ENCODE measurements at regions not wholly inside any gene's neighbourhood (a gene's known extent, or its start where the extent isn't known, plus 50 kb on each side); places are given as distances from the start of the nearest gene placed in this dataset.

- DNase-seq (ENCODE audit: low spot score) = no peak
Measured at GRCh38 chr1:219523411-219523810, 89.5 kb downstream of the ZC3H11B start.

- DNase-seq (ENCODE audit: low spot score) = no peak
Measured at GRCh38 chr1:219521325-219521724, 91.6 kb downstream of the ZC3H11B start.

- DNase-seq (ENCODE audit: low spot score) = no peak
Measured at GRCh38 chr1:219520241-219520640, 92.7 kb downstream of the ZC3H11B start.

- no peak for DNase-seq (ENCODE audit: low spot score)
Measured at GRCh38 chr1:219518907-219519248, 94.0 kb downstream of the ZC3H11B start.

GRCh38 chr1:219518168-219518906, 94.6 kb downstream of the ZC3H11B start:
- DNase-seq (ENCODE audit: low spot score) = peak; percentile 31

- no peak for DNase-seq (ENCODE audit: low spot score)
Measured at GRCh38 chr1:219517031-219517430, 95.9 kb downstream of the ZC3H11B start.

- no peak for DNase-seq (ENCODE audit: low spot score)
Measured at GRCh38 chr1:219514728-219515127, 98.2 kb downstream of the ZC3H11B start.

- peak; percentile 20 for DNase-seq (ENCODE audit: low spot score)
Measured at GRCh38 chr1:219507437-219507836, 105.5 kb downstream of the ZC3H11B start.

GRCh38 chr1:219506936-219507335, 106.0 kb downstream of the ZC3H11B start:
- DNase-seq (ENCODE audit: low spot score) = no peak

GRCh38 chr1:219506473-219506899, 106.4 kb downstream of the ZC3H11B start:
- no peak for DNase-seq (ENCODE audit: low spot score)

- DNase-seq (ENCODE audit: low spot score) = no peak
Measured at GRCh38 chr1:219505886-219506285, 107.0 kb downstream of the ZC3H11B start.

GRCh38 chr1:219503604-219504003, 109.3 kb downstream of the ZC3H11B start:
- DNase-seq (ENCODE audit: low spot score) = no peak

GRCh38 chr1:219500327-219500897, 112.5 kb downstream of the ZC3H11B start:
- DNase-seq (ENCODE audit: low spot score) = no peak

- no peak for DNase-seq (ENCODE audit: low spot score)
Measured at GRCh38 chr1:219498666-219499065, 114.2 kb downstream of the ZC3H11B start.

GRCh38 chr1:219495737-219496408, 117.0 kb downstream of the ZC3H11B start:
- DNase-seq (ENCODE audit: low spot score) = no peak

- no peak for DNase-seq (ENCODE audit: low spot score)
Measured at GRCh38 chr1:219492717-219493116, 120.2 kb downstream of the ZC3H11B start.

GRCh38 chr1:219490566-219490965, 122.3 kb downstream of the ZC3H11B start:
- no peak for DNase-seq (ENCODE audit: low spot score)

GRCh38 chr1:219489636-219490035, 123.3 kb downstream of the ZC3H11B start:
- no peak for DNase-seq (ENCODE audit: low spot score)

GRCh38 chr1:219488275-219488674, 124.6 kb downstream of the ZC3H11B start:
- DNase-seq (ENCODE audit: low spot score) = no peak

- DNase-seq (ENCODE audit: low spot score) = no peak
Measured at GRCh38 chr1:219483530-219483929, 129.4 kb downstream of the ZC3H11B start.

- no peak for DNase-seq (ENCODE audit: low spot score)
Measured at GRCh38 chr1:219480011-219480410, 132.9 kb downstream of the ZC3H11B start.

GRCh38 chr1:219478811-219479210, 134.1 kb downstream of the ZC3H11B start:
- DNase-seq (ENCODE audit: low spot score) = no peak

GRCh38 chr1:219477861-219478260, 135.0 kb downstream of the ZC3H11B start:
- DNase-seq (ENCODE audit: low spot score) = no peak
